ENCODE measurements at regions not wholly inside any gene's neighbourhood (a gene's known extent, or its start where the extent isn't known, plus 50 kb on each side); places are given as distances from the start of the nearest gene placed in this dataset.

- TF ChIP-seq POLR2AphosphoS5 (IDR thresholded peaks at IDR 0.05; ENCODE audit: low read depth, low read length): no peak
- TF ChIP-seq POLR2A (IDR thresholded peaks at IDR 0.05; ENCODE audit: low read depth, low read length): no peak
Observed at GRCh38 chr6:169093066-169093723, 160.5 kb downstream of the THBS2 start.

All from GM12892 (cell line).